HG03060 (cell line): ENCODE measurements at regions not wholly inside any gene's neighbourhood (a gene's known extent, or its start where the extent isn't known, plus 50 kb on each side); places are given as distances from the start of the nearest gene placed in this dataset.

ENCODE experiments used
- ATAC-seq: cut with Tn5 transposase; IDR thresholded peaks from one replicate; pipeline ENCODE4 v1.9.1; 2021; ENCODE audit warnings: low read depth, moderate number of reproducible peaks; ENCODE audit not compliant: unreplicated experiment

- ATAC-seq, result no peak
These were observed 282.9 kb upstream of the ATP10B start for GRCh38 chr5:161134956-161135355.

- no peak for ATAC-seq
These were observed 282.1 kb upstream of the ATP10B start for GRCh38 chr5:161134083-161134482.

GRCh38 chr5:161115941-161116340 is 263.9 kb upstream of the ATP10B start:
- ATAC-seq, result no peak

- ATAC-seq, result no peak
These were observed 260.4 kb upstream of the ATP10B start for GRCh38 chr5:161112371-161112770.

- no peak for ATAC-seq
These were observed 253.5 kb upstream of the ATP10B start for GRCh38 chr5:161105525-161105924.

- ATAC-seq, result no peak
These were observed 246.5 kb upstream of the ATP10B start for GRCh38 chr5:161098516-161098915.

- no peak for ATAC-seq
These were observed 244.6 kb upstream of the ATP10B start for GRCh38 chr5:161096581-161096980.

GRCh38 chr5:161095953-161096352 is 243.9 kb upstream of the ATP10B start:
- ATAC-seq, result no peak

GRCh38 chr5:161094411-161094810 is 242.4 kb upstream of the ATP10B start:
- no peak for ATAC-seq

- ATAC-seq, result no peak
These were observed 241.1 kb upstream of the ATP10B start for GRCh38 chr5:161093100-161093499.

GRCh38 chr5:161089569-161089968 is 237.6 kb upstream of the ATP10B start:
- no peak for ATAC-seq

GRCh38 chr5:161086461-161086860 is 234.4 kb upstream of the ATP10B start:
- no peak for ATAC-seq

GRCh38 chr5:161085056-161085455 is 233.0 kb upstream of the ATP10B start:
- ATAC-seq, result no peak

- ATAC-seq, result no peak
These were observed 232.1 kb upstream of the ATP10B start for GRCh38 chr5:161084115-161084514.

- ATAC-seq, result no peak
These were observed 226.8 kb upstream of the ATP10B start for GRCh38 chr5:161078793-161079192.

GRCh38 chr5:161077936-161078545 is 226.0 kb upstream of the ATP10B start:
- no peak for ATAC-seq

- no peak for ATAC-seq
These were observed 225.5 kb upstream of the ATP10B start for GRCh38 chr5:161077496-161077895.

- no peak for ATAC-seq
These were observed 212.8 kb upstream of the ATP10B start for GRCh38 chr5:161064781-161065180.

GRCh38 chr5:161064297-161064696 is 212.3 kb upstream of the ATP10B start:
- ATAC-seq, result no peak

- ATAC-seq, result no peak
These were observed 206.8 kb upstream of the ATP10B start for GRCh38 chr5:161058781-161059180.

- no peak for ATAC-seq
These were observed 200.0 kb upstream of the ATP10B start for GRCh38 chr5:161051920-161052500.

GRCh38 chr5:161047024-161047423 is 195.0 kb upstream of the ATP10B start:
- no peak for ATAC-seq

GRCh38 chr5:161042862-161043261 is 190.9 kb upstream of the ATP10B start:
- no peak for ATAC-seq
